Lower leg skin (tissue), 3 donors: ENCODE measurements at regions not wholly inside any gene's neighbourhood (a gene's known extent, or its start where the extent isn't known, plus 50 kb on each side); places are given as distances from the start of the nearest gene placed in this dataset.

Experiments
- POLR2A ChIP-seq, 2 donors: fragments of 450-650 bp; IDR thresholded peaks; one replicate each; pipeline ENCODE4 v1.6.1; 2016 to 2017; ENCODE audit warnings: antibody characterized with exemption in 2 of 2, mild to moderate bottlenecking in 1 of 2, moderate library complexity in 1 of 2
- TF ChIP-seq, protein P1 (sequence below), 3 donors: fragments of 450-650 bp; IDR thresholded peaks; one replicate each; pipeline ENCODE4 v1.5.1; 2016; ENCODE audit warnings: antibody characterized with exemption in 3 of 3, mild to moderate bottlenecking in 3 of 3, moderate library complexity in 2 of 3

DNA sequence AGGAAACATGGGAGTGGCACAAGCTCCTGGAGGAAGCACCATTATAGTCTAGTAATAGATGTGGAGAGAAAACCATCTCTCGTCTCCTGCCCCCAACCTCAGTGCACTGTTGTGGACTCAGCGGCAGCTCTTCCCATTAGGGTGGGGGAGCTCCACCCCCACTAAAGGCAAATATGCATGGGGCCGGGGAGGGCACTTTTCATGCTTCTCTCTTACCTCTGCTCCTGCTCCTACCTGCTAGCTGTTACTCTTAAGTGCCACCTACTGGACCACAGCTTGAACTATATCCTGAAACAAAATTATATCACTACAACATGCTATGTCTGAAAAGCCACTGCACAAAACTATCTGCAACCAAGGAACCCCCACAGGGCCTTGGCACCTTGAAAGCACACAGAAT, 112.6 kb upstream of the DACH1 start:
- TF ChIP-seq, protein P1, sequence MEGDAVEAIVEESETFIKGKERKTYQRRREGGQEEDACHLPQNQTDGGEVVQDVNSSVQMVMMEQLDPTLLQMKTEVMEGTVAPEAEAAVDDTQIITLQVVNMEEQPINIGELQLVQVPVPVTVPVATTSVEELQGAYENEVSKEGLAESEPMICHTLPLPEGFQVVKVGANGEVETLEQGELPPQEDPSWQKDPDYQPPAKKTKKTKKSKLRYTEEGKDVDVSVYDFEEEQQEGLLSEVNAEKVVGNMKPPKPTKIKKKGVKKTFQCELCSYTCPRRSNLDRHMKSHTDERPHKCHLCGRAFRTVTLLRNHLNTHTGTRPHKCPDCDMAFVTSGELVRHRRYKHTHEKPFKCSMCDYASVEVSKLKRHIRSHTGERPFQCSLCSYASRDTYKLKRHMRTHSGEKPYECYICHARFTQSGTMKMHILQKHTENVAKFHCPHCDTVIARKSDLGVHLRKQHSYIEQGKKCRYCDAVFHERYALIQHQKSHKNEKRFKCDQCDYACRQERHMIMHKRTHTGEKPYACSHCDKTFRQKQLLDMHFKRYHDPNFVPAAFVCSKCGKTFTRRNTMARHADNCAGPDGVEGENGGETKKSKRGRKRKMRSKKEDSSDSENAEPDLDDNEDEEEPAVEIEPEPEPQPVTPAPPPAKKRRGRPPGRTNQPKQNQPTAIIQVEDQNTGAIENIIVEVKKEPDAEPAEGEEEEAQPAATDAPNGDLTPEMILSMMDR (IDR thresholded peaks at IDR 0.05), result no peak
- TF ChIP-seq POLR2A (IDR thresholded peaks at IDR 0.05), result no peak
